ENCODE measurements at regions not wholly inside any gene's neighbourhood (a gene's known extent, or its start where the extent isn't known, plus 50 kb on each side); places are given as distances from the start of the nearest gene placed in this dataset.

- DNase-seq (ENCODE audit: low read depth), result no peak
Observed at GRCh38 chr17:63341276-63341675, 104.8 kb downstream of the CYB561 start.

- DNase-seq (ENCODE audit: low read depth), result no peak
Observed at GRCh38 chr17:63344383-63344782, 101.7 kb downstream of the CYB561 start.

GRCh38 chr17:63345611-63346010 is 100.5 kb downstream of the CYB561 start:
- no peak for DNase-seq (ENCODE audit: low read depth)

GRCh38 chr17:63347475-63347874 is 98.6 kb downstream of the CYB561 start:
- DNase-seq (ENCODE audit: low read depth), result no peak

- DNase-seq (ENCODE audit: low read depth), result no peak
Observed at GRCh38 chr17:63349478-63350000, 96.6 kb downstream of the CYB561 start.

GRCh38 chr17:63350364-63350763 is 95.7 kb downstream of the CYB561 start:
- DNase-seq (ENCODE audit: low read depth), result no peak

- no peak for DNase-seq (ENCODE audit: low read depth)
Observed at GRCh38 chr17:63354256-63354655, 91.8 kb downstream of the CYB561 start.

- DNase-seq (ENCODE audit: low read depth), result no peak
Observed at GRCh38 chr17:63356337-63356757, 89.8 kb downstream of the CYB561 start.

GRCh38 chr17:63358111-63358839 is 87.8 kb downstream of the CYB561 start:
- no peak for DNase-seq (ENCODE audit: low read depth)

- no peak for DNase-seq (ENCODE audit: low read depth)
Observed at GRCh38 chr17:63358956-63359355, 87.2 kb downstream of the CYB561 start.

- no peak for DNase-seq (ENCODE audit: low read depth)
Observed at GRCh38 chr17:63361182-63361581, 84.9 kb downstream of the CYB561 start.

GRCh38 chr17:63362115-63362514 is 84.0 kb downstream of the CYB561 start:
- DNase-seq (ENCODE audit: low read depth), result no peak

- no peak for DNase-seq (ENCODE audit: low read depth)
Observed at GRCh38 chr17:63364387-63364786, 81.7 kb downstream of the CYB561 start.

- DNase-seq (ENCODE audit: low read depth), result no peak
Observed at GRCh38 chr17:63364944-63365343, 81.2 kb downstream of the CYB561 start.

- DNase-seq (ENCODE audit: low read depth), result no peak
Observed at GRCh38 chr17:63365366-63366240, 80.5 kb downstream of the CYB561 start.

GRCh38 chr17:63366241-63366566 is 79.9 kb downstream of the CYB561 start:
- DNase-seq (ENCODE audit: low read depth), result no peak

- no peak for DNase-seq (ENCODE audit: low read depth)
Observed at GRCh38 chr17:63369233-63369632, 76.9 kb downstream of the CYB561 start.

- no peak for DNase-seq (ENCODE audit: low read depth)
Observed at GRCh38 chr17:63370696-63371095, 75.4 kb downstream of the CYB561 start.

- DNase-seq (ENCODE audit: low read depth), result no peak
Observed at GRCh38 chr17:63376949-63377348, 69.2 kb downstream of the CYB561 start.

GRCh38 chr17:63378411-63379375 is 67.4 kb downstream of the CYB561 start:
- DNase-seq (ENCODE audit: low read depth), result no peak

GRCh38 chr17:63379636-63380035 is 66.5 kb downstream of the CYB561 start:
- DNase-seq (ENCODE audit: low read depth), result no peak

GRCh38 chr17:63381101-63381729 is 64.9 kb downstream of the CYB561 start:
- no peak for DNase-seq (ENCODE audit: low read depth)
